Upper lobe of left lung (tissue), 4 donors: ENCODE measurements at regions not wholly inside any gene's neighbourhood (a gene's known extent, or its start where the extent isn't known, plus 50 kb on each side); places are given as distances from the start of the nearest gene placed in this dataset.

ENCODE experiments used
- EP300 ChIP-seq, 4 donors: sonication (generic); formaldehyde crosslinking; IDR thresholded peaks; one replicate each; pipeline ENCODE4 v1.5.1; 2017; ENCODE audit warnings: antibody characterized with exemption in 4 of 4, control low read depth in 2 of 4
- POLR2A ChIP-seq, 4 donors: fragments of 450-650 bp; IDR thresholded peaks; one replicate each; pipeline ENCODE4 v1.5.1; 2016 to 2017; ENCODE audit warnings: antibody characterized with exemption in 4 of 4, mild to moderate bottlenecking in 2 of 4
- POLR2AphosphoS5 ChIP-seq, 2 donors: sonication (generic); formaldehyde crosslinking; IDR thresholded peaks; one replicate each; pipeline ENCODE4 v1.5.1; 2017; ENCODE audit warnings: antibody characterized with exemption in 2 of 2
- TF ChIP-seq, protein P1 (sequence below), 6 experiments: fragments of 450-650 bp in 4 of 6; fragments of 200-600 bp in 2 of 6; sonication (generic) in 2 of 6; IDR thresholded peaks; one replicate each; pipeline ENCODE4 v1.5.1; 2016 to 2019; ENCODE audit warnings: antibody characterized with exemption in 6 of 6

DNA sequence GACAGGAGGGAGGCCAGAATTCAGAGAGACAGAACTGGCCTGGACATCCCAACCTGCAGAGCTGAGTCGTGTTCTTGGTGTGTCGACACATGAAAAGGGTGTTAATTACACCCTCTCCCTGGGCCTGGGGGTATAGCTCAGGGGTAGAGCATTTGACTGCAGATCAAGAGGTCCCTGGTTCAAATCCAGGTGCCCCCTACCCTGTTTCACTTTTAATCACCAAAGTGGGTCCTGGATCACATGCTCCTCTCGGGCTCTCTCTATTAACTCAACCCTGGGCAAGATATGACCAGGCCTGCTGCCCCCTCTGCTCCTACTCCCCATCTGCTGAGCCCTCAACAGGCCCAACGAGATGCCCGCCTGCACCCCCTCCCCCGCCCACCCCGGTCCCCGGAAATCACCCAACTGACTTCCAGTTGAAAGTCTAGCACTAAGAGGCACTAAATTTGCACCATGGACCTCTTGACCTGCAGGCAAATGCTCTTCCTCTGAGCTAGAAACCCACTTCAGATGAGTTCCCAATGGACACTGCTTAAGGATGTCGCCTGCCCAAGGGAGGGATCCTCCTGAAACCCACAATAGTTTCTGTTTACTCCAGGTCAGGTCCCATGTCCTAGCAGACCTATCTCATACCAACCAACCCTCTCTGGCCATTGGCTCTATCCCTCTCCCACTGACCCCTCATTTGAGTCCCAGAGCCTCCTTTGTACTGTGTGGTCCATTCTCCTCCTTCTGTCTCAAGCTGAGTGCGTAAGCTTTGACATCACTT lies 137.6 kb downstream of the ZNF467 start:
- TF ChIP-seq POLR2A (IDR thresholded peaks at IDR 0.05) (no peak), EP300 (IDR thresholded peaks at IDR 0.05) (no peak), POLR2AphosphoS5 (IDR thresholded peaks at IDR 0.05) (no peak)
- TF ChIP-seq, protein P1, sequence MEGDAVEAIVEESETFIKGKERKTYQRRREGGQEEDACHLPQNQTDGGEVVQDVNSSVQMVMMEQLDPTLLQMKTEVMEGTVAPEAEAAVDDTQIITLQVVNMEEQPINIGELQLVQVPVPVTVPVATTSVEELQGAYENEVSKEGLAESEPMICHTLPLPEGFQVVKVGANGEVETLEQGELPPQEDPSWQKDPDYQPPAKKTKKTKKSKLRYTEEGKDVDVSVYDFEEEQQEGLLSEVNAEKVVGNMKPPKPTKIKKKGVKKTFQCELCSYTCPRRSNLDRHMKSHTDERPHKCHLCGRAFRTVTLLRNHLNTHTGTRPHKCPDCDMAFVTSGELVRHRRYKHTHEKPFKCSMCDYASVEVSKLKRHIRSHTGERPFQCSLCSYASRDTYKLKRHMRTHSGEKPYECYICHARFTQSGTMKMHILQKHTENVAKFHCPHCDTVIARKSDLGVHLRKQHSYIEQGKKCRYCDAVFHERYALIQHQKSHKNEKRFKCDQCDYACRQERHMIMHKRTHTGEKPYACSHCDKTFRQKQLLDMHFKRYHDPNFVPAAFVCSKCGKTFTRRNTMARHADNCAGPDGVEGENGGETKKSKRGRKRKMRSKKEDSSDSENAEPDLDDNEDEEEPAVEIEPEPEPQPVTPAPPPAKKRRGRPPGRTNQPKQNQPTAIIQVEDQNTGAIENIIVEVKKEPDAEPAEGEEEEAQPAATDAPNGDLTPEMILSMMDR (IDR thresholded peaks at IDR 0.05), result no peak
